HG03108 (cell line): ENCODE measurements at regions not wholly inside any gene's neighbourhood (a gene's known extent, or its start where the extent isn't known, plus 50 kb on each side); places are given as distances from the start of the nearest gene placed in this dataset.
"Not testable (repeated sequence)": the region's sequence is repeated elsewhere in the genome, so short reads cannot be mapped to it uniquely, and the experiment has no call there.

Experiments used
- ATAC-seq: cut with Tn5 transposase; IDR thresholded peaks from one replicate; pipeline ENCODE4 v1.9.1; 2021; ENCODE audit warnings: moderate library complexity; ENCODE audit not compliant: unreplicated experiment

GRCh38 chr11:81337756-81338155, 1395.9 kb downstream of the FAM181B start:
- ATAC-seq, result no peak

- no peak for ATAC-seq
Measured at GRCh38 chr11:81332276-81332675, 1401.4 kb downstream of the FAM181B start.

GRCh38 chr11:81331611-81332235, 1401.9 kb downstream of the FAM181B start:
- no peak for ATAC-seq

GRCh38 chr11:81331088-81331487, 1402.6 kb downstream of the FAM181B start:
- ATAC-seq, result no peak

- ATAC-seq, result no peak
Measured at GRCh38 chr11:81303038-81303664, 1430.5 kb downstream of the FAM181B start.

GRCh38 chr11:81301166-81301830, 1432.4 kb downstream of the FAM181B start:
- no peak for ATAC-seq

GRCh38 chr11:81286959-81287358, 1446.7 kb downstream of the FAM181B start:
- ATAC-seq, result no peak

- no peak for ATAC-seq
Measured at GRCh38 chr11:81286550-81286949, 1447.1 kb downstream of the FAM181B start.

GRCh38 chr11:81280228-81280627, 1453.4 kb downstream of the FAM181B start:
- ATAC-seq, result not testable (repeated sequence)

GRCh38 chr11:81278991-81279390, 1454.7 kb downstream of the FAM181B start:
- ATAC-seq, result no peak

- no peak for ATAC-seq
Measured at GRCh38 chr11:81270686-81271085, 1463.0 kb downstream of the FAM181B start.

- no peak for ATAC-seq
Measured at GRCh38 chr11:81267246-81267645, 1466.4 kb downstream of the FAM181B start.

GRCh38 chr11:81259471-81259870, 1474.2 kb downstream of the FAM181B start:
- no peak for ATAC-seq

GRCh38 chr11:81255895-81256294, 1477.8 kb downstream of the FAM181B start:
- no peak for ATAC-seq

- ATAC-seq, result no peak
Measured at GRCh38 chr11:81253244-81253643, 1480.4 kb downstream of the FAM181B start.

GRCh38 chr11:81246941-81247340, 1486.7 kb downstream of the FAM181B start:
- no peak for ATAC-seq

- ATAC-seq, result no peak
Measured at GRCh38 chr11:81245791-81246190, 1487.9 kb downstream of the FAM181B start.

- no peak for ATAC-seq
Measured at GRCh38 chr11:81241672-81242275, 1491.9 kb downstream of the FAM181B start.

GRCh38 chr11:81237139-81237538, 1496.5 kb downstream of the FAM181B start:
- ATAC-seq, result no peak

GRCh38 chr11:81227409-81227808, 1506.3 kb downstream of the FAM181B start:
- not testable (repeated sequence) for ATAC-seq

GRCh38 chr11:81224396-81224795, 1509.3 kb downstream of the FAM181B start:
- ATAC-seq, result no peak

- ATAC-seq, result no peak
Measured at GRCh38 chr11:81222491-81222890, 1511.2 kb downstream of the FAM181B start.
